Fibroblast of lung (primary cell): ENCODE measurements at regions not wholly inside any gene's neighbourhood (a gene's known extent, or its start where the extent isn't known, plus 50 kb on each side); places are given as distances from the start of the nearest gene placed in this dataset.

ENCODE experiments used
- CTCF ChIP-seq, 2 donors: IDR thresholded peaks in 1 of 2; conservative IDR thresholded peaks in 1 of 2; 1 replicate in 1 of 2; 2 replicates in 1 of 2; pipeline ENCODE4 v1.5.1; 2011 to 2012; ENCODE audit warnings: low read length in 2 of 2, control low read depth in 1 of 2, inconsistent platforms in 1 of 2, low read depth in 1 of 2, mild to moderate bottlenecking in 1 of 2
- EZH2 ChIP-seq: IDR thresholded peaks from 2 replicates; pipeline ENCODE4 v1.5.1; 2012; ENCODE audit warnings: low read length, control low read depth, mild to moderate bottlenecking; ENCODE audit errors: missing control alignments

GRCh38 chr3:167909504-167909896 lies 174.0 kb downstream of the SERPINI1 start:
- TF ChIP-seq CTCF (conservative IDR thresholded peaks at IDR 0.05 in 1 of 2, IDR thresholded peaks at IDR 0.05 in 1 of 2; ENCODE audit: low read depth in 1 of 2, low read length in 2 of 2) (no peak), EZH2 (no peak)
